Stimulated activated CD8-positive, alpha-beta memory T cell treated with anti-CD3 and anti-CD28 coated beads, Interleukin-7, amount 100 ng/mL, for 4 hours (primary cell): ENCODE measurements at regions not wholly inside any gene's neighbourhood (a gene's known extent, or its start where the extent isn't known, plus 50 kb on each side); places are given as distances from the start of the nearest gene placed in this dataset.
"Not testable (repeated sequence)": the region's sequence is repeated elsewhere in the genome, so short reads cannot be mapped to it uniquely, and the experiment has no call there.

Experiments used
- DNase-seq, 2 donors: peaks; one replicate each; pipeline ENCODE4 v3.0.0-alpha.2; 2020; ENCODE audit warnings: low read depth in 2 of 2

- no peak for DNase-seq
Observed at GRCh38 chr5:103881560-103881959, 319.0 kb upstream of the NUDT12 start.

DNA sequence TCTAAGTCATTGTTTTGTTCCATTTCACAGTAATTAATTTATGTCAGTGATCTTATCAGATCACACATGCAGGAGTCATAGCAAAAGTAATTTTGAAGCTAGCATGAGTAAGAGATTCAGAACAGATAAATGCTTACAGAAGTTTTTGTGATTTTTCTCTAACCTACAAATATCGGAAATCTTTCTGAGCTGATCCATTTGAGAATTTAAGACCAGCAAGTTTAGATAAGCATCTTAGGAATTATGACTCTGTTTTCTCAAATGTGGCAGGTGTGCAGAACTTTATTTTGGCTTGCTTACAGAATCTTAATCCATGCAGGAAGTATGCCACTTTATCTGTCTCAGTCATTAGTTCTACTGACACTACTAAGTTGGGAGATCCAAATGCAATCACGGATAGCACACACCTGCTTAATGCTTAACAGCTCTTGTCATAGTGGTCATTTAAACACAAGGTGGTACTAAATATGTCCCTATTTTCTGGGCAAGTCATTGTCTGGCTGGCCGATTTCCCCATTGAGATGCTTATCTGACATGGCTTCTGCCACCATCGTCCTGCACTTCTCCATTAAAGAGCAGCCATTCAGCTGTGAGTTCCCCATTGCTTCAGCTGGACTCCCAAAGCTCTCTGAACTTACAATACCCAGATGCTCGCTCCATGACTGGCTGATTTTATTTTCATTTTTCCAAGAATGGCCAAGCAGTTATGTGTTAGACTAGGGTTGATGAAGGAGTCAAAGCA is 305.4 kb upstream of the NUDT12 start:
- no peak for DNase-seq

GRCh38 chr5:103866169-103866568 is 303.6 kb upstream of the NUDT12 start:
- DNase-seq = no peak

- DNase-seq = no peak
Observed at GRCh38 chr5:103862398-103862797, 299.8 kb upstream of the NUDT12 start.

DNA sequence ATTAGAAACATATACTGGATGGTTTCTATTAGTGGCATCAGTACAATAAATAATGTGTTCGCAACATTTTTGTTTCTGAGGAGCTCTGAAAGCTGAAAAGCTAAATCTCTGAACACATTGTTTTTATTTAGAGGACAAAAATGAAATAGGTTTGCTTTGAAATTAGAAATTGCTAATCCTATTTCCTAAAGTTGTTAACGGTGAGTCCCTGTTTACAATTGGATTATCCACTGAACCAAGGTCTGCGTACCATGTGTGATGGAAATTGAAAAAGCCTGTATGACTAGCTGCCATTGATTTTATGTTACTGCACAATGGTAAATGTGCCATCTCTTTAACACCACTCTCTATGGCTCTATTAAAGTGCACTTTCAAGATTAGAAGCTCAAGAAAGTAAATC is 297.7 kb upstream of the NUDT12 start:
- no peak for DNase-seq

- not testable (repeated sequence) for DNase-seq
Observed at GRCh38 chr5:103858367-103858766, 295.8 kb upstream of the NUDT12 start.

DNA sequence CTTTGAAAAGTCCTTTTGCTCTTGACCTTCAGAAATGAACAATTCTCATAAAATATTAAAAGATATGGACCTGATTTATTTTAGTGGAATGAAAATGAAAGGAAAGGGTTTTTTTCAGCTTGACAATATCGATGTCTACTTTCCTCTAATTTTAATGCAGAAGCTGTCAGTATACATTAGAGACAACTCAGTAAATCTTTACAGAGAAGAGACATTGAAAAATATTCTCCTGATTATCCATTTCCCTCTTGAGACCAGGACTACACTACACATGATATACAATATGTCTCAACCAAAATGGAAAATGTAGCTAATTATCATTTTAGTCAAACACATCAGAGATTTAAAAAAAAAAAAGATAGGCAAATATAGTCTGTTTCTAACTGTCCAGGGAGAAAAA is 288.5 kb upstream of the NUDT12 start:
- no peak for DNase-seq

DNA sequence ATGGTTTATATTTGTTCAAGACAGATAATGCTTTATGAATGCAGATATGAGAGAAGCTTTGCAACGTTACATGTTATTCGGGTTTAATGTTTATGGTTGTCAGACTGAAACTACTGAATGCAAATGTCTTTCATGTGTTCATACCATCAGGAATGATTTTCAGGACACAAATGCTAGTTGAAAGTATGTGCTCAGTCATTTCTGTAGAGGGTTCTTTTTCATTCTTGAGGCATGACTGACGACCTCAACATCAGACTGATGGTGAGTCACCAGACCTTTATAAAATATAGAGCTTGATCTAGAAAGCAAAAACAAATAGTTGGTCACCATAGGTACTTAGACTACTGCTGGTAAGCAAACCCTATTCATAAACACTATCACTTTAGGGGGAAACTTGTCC is 287.3 kb upstream of the NUDT12 start:
- DNase-seq = no peak

GRCh38 chr5:103847060-103847459 is 284.5 kb upstream of the NUDT12 start:
- DNase-seq = no peak

GRCh38 chr5:103842936-103843335 is 280.3 kb upstream of the NUDT12 start:
- no peak for DNase-seq

GRCh38 chr5:103840600-103840999 is 278.0 kb upstream of the NUDT12 start:
- no peak for DNase-seq

DNA sequence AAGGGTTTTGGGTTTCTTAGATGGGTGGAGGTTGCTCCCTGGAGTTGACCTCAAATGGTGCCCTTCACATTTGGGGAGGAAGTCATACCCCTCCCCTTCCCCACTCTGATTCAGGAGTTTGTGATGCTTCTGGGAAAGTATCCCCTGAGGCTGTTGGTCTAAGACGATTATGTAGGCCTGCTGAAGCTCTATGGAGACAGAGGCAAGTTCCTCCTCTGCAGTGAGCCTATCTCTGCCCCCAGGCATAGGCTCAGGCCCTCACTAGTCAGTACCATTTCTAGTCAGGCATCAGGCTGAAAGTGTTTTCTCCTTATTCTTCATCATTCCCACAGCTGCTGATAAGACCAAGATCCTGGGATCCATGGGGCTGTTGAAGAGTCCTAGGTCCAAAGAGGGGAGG is 271.6 kb upstream of the NUDT12 start:
- DNase-seq = no peak

GRCh38 chr5:103829585-103829984 is 267.0 kb upstream of the NUDT12 start:
- DNase-seq = no peak

DNA sequence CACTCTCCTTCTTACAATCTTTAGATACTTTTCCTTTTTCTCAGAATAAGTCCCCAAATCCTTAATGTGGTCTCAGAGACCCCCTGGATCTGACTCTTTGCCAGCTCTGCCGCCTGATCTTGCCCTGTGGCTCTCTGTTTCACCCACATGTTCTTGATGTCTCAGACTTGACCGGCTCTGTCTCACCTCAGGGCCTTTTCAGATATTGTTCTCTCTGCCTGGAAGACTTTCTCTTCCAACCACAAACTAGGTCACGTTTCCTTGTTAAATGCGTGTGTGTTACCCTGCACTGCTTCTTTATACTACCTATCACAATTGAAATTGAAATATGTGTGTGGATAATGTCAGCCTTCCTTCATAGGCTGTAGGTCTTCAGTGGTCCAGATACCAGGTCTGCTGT is 265.4 kb upstream of the NUDT12 start:
- no peak for DNase-seq

DNA sequence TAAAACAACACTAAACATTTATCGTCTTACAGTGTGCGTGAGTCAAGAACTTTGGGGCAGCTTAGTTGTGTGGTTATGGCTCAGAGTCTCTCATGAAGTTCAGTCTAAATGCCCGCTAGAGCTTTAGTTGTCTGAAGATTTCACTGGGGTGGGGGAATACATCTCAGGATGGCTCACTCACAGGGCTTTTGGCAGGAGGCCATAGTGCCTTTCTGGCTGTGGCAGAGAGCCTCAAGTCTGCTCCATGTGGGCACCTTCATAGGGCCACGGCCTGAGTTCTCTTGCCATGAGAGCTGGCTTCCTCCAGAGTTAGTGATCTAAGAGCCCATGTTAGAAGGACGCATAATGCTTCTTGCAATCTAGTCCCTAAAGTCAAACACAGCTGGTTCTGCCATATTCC is 258.8 kb upstream of the NUDT12 start:
- DNase-seq = no peak

- no peak for DNase-seq
Observed at GRCh38 chr5:103808464-103809106, 246.0 kb upstream of the NUDT12 start.

- DNase-seq = no peak
Observed at GRCh38 chr5:103804711-103805110, 242.1 kb upstream of the NUDT12 start.

GRCh38 chr5:103801681-103802080 is 239.1 kb upstream of the NUDT12 start:
- DNase-seq = no peak

GRCh38 chr5:103800741-103801495 is 238.3 kb upstream of the NUDT12 start:
- DNase-seq = no peak

DNA sequence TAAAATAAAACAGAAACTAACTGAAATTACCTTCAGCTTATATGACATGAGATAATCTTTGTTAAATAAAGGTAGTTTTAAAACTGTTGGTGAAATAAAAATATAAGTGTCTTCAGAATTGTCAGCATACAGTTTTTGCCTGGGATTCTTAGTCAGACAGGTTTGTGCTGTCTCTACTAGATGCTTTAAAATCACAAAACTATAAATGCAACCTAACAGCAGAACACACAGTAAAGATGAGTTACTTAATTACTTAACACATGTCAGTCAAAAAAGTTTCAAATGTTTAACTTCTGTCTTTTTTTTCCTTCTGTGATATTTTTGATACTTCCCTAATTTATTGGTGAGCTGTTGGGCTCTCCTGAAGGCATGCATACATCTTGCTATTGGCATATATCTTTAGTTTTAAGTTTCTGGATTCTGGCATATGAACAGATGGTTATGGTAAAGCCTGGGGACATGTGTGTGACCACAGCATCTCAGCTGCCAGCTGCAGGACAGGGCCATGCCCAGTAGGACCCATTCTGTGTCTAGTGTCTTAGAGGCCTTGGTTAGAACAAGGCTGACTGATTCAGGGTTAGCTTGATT is 231.1 kb upstream of the NUDT12 start:
- no peak for DNase-seq

DNA sequence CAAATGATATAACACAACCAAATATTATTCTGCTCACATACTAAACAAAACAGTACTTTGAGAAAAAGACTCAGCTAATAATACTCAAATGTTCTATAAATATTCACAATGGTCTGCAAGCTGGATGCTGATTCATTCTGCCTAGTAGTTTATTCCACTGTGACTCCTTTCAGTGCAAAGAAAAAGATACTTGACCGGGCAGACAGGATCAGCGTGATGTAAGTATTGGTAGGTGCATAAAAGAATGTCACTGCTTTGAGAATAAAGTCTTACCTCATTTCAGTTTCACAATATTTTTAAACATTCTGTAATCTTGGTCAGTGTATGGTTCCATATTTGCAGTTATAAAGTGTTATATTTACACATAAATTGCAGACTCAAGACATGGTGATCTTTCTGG is 223.0 kb upstream of the NUDT12 start:
- no peak for DNase-seq

DNA sequence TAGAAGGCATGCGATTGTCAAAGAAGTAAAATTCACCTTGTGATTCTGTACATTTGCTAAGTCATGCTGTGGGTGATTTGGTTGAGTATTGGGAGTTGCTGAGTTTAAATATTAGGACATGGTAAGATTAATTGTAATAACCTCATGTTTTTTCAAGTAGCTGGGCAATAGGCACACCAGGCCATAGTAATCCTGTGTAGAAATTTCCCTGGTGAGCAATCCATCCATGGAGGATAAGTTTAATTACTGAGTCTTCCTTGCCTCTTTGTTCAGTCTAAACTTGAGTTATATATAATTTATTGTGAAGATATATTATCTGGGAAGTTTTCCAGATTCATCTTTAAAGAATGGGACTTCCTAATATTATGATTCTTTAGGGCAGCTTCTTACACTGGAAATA is 221.1 kb upstream of the NUDT12 start:
- no peak for DNase-seq

DNA sequence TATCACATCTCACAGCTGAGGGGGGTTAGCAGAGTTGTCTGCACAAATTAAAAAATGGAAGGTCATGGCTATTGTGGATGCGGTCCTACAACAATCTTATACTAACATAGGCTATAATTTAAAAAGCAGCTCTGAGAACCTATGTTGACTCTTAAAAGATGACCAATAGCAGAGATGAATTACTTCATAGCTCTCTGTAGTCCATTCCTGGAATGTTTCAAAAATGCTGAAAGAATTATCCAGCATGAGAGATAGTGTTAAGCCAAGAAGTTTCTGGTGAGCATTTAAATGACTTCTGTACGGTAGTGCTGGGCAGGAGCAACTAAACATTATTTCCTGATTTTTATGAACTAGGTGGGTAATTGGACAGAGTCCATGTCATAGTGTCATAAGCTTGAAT is 218.2 kb upstream of the NUDT12 start:
- no peak for DNase-seq
